DOHH2 (cell line): ENCODE measurements at regions not wholly inside any gene's neighbourhood (a gene's known extent, or its start where the extent isn't known, plus 50 kb on each side); places are given as distances from the start of the nearest gene placed in this dataset.

ENCODE experiments used
- EZH2phosphoT487 ChIP-seq: fragments of 200-600 bp; sonication (generic); IDR thresholded peaks from 2 replicates; pipeline ENCODE4 v1.6.1; 2017; ENCODE audit warnings: borderline replicate concordance, mild to moderate bottlenecking, antibody characterized with exemption, low read length, moderate library complexity, mixed read lengths
- TF ChIP-seq, protein P1 (sequence below): fragments of 200-600 bp; sonication (generic); IDR thresholded peaks from one replicate; pipeline ENCODE4 v1.5.1; 2014; ENCODE audit warnings: antibody characterized with exemption, mild to moderate bottlenecking, low read depth, low read length; ENCODE audit not compliant: poor library complexity, severe bottlenecking

DNA sequence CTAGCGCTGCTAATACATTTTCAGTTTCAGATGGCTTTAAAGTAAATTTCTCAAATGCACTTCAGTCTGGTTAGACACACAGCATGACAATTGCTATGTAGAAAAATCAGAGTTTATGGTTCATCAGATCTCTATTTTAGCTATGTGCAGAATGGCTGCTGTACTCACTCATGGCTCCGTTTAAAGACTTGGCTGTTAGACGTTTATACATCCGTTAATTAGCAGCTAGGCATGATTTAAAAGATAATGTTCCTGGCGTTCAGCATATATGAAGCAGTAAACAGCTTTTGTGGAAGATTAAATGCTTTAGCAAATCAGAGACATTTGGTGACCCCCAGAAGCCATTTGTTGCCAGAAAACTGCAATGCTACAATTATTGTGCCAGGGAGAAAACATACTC lies 350.0 kb upstream of the MANEA start:
- TF ChIP-seq, protein P1, sequence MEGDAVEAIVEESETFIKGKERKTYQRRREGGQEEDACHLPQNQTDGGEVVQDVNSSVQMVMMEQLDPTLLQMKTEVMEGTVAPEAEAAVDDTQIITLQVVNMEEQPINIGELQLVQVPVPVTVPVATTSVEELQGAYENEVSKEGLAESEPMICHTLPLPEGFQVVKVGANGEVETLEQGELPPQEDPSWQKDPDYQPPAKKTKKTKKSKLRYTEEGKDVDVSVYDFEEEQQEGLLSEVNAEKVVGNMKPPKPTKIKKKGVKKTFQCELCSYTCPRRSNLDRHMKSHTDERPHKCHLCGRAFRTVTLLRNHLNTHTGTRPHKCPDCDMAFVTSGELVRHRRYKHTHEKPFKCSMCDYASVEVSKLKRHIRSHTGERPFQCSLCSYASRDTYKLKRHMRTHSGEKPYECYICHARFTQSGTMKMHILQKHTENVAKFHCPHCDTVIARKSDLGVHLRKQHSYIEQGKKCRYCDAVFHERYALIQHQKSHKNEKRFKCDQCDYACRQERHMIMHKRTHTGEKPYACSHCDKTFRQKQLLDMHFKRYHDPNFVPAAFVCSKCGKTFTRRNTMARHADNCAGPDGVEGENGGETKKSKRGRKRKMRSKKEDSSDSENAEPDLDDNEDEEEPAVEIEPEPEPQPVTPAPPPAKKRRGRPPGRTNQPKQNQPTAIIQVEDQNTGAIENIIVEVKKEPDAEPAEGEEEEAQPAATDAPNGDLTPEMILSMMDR, result no peak
- TF ChIP-seq EZH2phosphoT487, result no peak
